Aorta (tissue), 5 donors: ENCODE measurements at regions not wholly inside any gene's neighbourhood (a gene's known extent, or its start where the extent isn't known, plus 50 kb on each side); places are given as distances from the start of the nearest gene placed in this dataset.

Experiments used
- ATAC-seq: fragments of 200-7000 bp; cut with Tn5 transposase; one replicate; pipeline ENCODE4 v1.9.1; 2022; ENCODE audit warnings: moderate library complexity; ENCODE audit not compliant: low FRiP score
- DNase-seq, 2 donors: peaks; one replicate each; pipeline ENCODE4 v3.0.0-alpha.2; 2020
- H3K27ac ChIP-seq, 2 donors: one replicate each; pipeline ENCODE4 v1.5.1; 2013; ENCODE audit warnings: low read length in 2 of 2, mild to moderate bottlenecking in 2 of 2, moderate library complexity in 2 of 2, control low read depth in 1 of 2, inconsistent platforms in 1 of 2, low read depth in 1 of 2
- H3K27me3 ChIP-seq, 2 donors: one replicate each; pipeline ENCODE4 v1.6.1; 2013; ENCODE audit warnings: control low read depth in 1 of 2, low read length in 1 of 2, mild to moderate bottlenecking in 1 of 2, moderate library complexity in 1 of 2; ENCODE audit not compliant: insufficient read depth in 2 of 2, control insufficient read depth in 1 of 2
- H3K36me3 ChIP-seq, 2 donors: one replicate each; pipeline ENCODE4 v1.6.1; 2013; ENCODE audit warnings: control low read depth in 1 of 2, low read length in 1 of 2, mild to moderate bottlenecking in 1 of 2; ENCODE audit not compliant: insufficient read depth in 2 of 2, control insufficient read depth in 1 of 2
- H3K4me1 ChIP-seq, 2 donors: one replicate each; pipeline ENCODE4 v1.6.1; 2013; ENCODE audit warnings: low read length in 2 of 2, control low read depth in 1 of 2, mild to moderate bottlenecking in 1 of 2, moderate library complexity in 1 of 2; ENCODE audit not compliant: insufficient read depth in 2 of 2, control insufficient read depth in 1 of 2
- H3K4me3 ChIP-seq, 2 donors: one replicate each; pipeline ENCODE4 v1.5.1; 2013; ENCODE audit warnings: low read length in 2 of 2, control low read depth in 1 of 2, mild to moderate bottlenecking in 1 of 2
- H3K9me3 ChIP-seq: one replicate; pipeline ENCODE4 v1.6.1; 2013; ENCODE audit warnings: mild to moderate bottlenecking, low read length; ENCODE audit not compliant: control insufficient read depth
- WGBS, 2 donors: extraction: QIAGEN DNeasy Blood & Tissue Kit; methylation state at CpG; one replicate each; pipeline ENCODE4 v1.1.7; 2013; 5-methylcytosine and 5-hydroxymethylcytosine counted together
- intact Hi-C, 2 donors: fragments of 100-400 bp; cut with DNase I; formaldehyde crosslinking; loops; one replicate each; pipeline versions ENCODE4 v1.14.2 to v1.15.0; 2022
- donor health status: healthy with polysubstance abuse.
- donor health status: Bipolar disorder and iron deficiency.
- donor health status: DM: no; HTN: no; CAD: no.
- donor health status: DM: no; HTN: no; CAD: no.
- donor health status: DM: yes; HTN: yes; CAD: no.

DNA sequence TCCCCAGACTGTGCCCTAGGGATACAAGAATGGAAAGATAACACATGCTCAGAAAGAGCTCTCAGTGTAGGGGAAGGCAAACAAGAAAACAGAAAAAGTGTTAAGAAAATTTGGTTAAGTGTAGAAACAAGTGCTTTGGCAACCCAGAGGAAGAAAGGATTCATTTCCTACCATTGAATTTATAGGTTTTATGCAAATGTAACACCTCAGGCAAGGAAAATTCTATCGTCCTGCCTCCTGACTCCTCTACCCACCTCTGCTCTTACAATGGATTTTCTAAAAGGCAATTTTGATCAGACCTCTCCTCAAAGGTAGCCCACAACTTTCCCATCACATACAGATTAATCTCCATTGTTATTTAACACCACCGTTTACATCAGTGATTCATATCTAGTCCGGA is 298.7 kb downstream of the RFC3 start:
- Histone ChIP-seq H3K27ac (no peak overlapping the region), H3K27me3 (no peaks in the 10 kb centered on the region), H3K4me3 (no peak overlapping the region), H3K4me1 (no peaks in the 10 kb centered on the region), H3K36me3 (no peaks in the 10 kb centered on the region), H3K9me3 (no peaks in the 10 kb centered on the region)
- WGBS, 2 donors = 92 to 95% methylated on average over 3 of the region's 3 CpGs
- intact Hi-C loops = loop anchor here in 1 of 2 donors (5.0 kb wide), 1 partner anchor 41 kb away; no protein-coding TSS in a partner anchor
- DNase-seq (no peak), ATAC-seq (no peak)

DNA sequence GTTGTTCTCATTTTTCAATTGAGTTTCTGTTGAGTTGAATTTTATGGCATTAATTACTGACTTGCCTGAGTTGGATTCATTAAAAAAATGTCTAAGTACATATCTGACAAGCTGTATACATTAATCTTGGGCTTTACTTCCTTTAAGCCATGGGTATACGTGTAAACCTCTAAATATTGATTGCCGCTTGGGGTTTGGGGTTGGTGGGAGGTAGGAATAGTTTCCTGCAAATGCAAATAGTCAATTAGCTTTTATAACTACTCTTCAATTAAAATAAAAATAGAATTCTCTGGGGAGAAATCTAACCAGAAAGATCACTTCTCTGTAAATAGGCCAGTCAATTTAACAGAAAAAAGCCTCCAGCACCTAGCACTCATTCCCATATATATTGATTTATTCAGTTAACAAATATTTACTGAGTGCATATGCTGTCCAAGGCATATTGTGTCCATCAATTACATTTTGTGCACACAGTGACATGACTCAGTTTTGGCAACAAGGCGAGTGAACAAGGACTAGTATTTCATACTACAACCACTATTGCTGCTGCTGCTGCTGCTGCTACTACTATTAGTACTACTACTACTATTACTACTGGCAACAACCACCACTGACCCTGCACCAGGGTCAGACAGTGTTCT is 306.8 kb downstream of the RFC3 start:
- ATAC-seq (no peak), DNase-seq (no peak)
- Histone ChIP-seq H3K4me3 (no peak overlapping the region), H3K36me3 (no peaks in the 10 kb centered on the region), H3K9me3 (no peaks in the 10 kb centered on the region), H3K27ac (no peak overlapping the region), H3K27me3 (no peaks in the 10 kb centered on the region), H3K4me1 (peaks cover 0 to 6% of the 10 kb centered on the region in 2 donors)
- intact Hi-C loops = no loop called here
- 92% methylated on average over 3 of the region's 3 CpGs for WGBS, 2 donors

- DNase-seq = no peak
- ATAC-seq = no peak
- Histone ChIP-seq H3K36me3 (no peaks in the 10 kb centered on the region), H3K9me3 (no peaks in the 10 kb centered on the region), H3K4me1 (peaks cover 0 to 6% of the 10 kb centered on the region in 2 donors), H3K27me3 (no peaks in the 10 kb centered on the region), H3K27ac (no peak overlapping the region), H3K4me3 (no peak overlapping the region)
- intact Hi-C loops = no loop called here
- 92% methylated on average over 4 of the region's 4 CpGs for WGBS, 2 donors
These were observed 309.6 kb downstream of the RFC3 start for GRCh38 chr13:34127523-34127922.

DNA sequence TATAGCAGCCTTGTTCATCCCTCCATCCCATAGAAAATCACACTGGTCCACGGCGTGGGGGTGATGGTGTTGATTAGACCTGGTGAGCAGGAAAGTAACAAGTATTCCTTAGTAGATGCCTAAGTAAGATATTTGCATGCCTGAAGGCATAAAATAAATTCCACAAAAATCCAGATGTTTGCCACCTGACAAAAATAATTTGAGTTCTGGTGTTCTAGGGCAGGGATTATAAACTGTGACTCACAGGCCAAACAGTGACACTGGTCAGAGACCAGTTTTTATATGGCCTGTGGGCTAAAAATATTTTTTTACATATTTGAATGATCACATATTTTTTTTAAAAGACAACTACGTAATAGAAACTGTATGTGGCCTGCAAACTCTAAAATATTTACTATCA is 310.7 kb downstream of the RFC3 start:
- Histone ChIP-seq H3K36me3 (no peaks in the 10 kb centered on the region), H3K27ac (peak overlapping the region in 1 of 2 donors; percentile 38), H3K4me3 (no peak overlapping the region), H3K4me1 (peaks cover 0 to 6% of the 10 kb centered on the region in 2 donors), H3K9me3 (no peaks in the 10 kb centered on the region), H3K27me3 (no peaks in the 10 kb centered on the region)
- intact Hi-C loops = no loop called here
- 65 to 74% methylated on average over 3 of the region's 3 CpGs for WGBS, 2 donors
- DNase-seq = no peak
- no peak for ATAC-seq

DNA sequence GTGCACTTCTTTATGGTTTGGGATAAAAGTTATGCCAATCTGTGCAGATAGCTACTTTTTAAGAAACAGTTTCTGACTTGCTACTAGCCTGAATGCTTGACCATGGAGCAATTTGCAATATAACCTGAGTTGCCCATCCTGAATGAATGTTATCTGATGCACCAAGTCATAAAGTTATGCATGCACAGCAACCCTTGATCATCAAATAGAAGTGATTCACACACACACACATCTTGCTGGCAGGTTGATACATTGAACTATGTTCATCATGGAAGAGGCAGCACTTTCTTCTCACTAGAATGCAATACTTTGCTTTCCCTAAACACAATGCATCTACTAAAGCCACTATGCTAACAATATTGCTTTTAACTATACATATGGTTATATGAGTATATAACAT is 311.5 kb downstream of the RFC3 start:
- Histone ChIP-seq H3K9me3 (no peaks in the 10 kb centered on the region), H3K4me3 (no peak overlapping the region), H3K4me1 (peaks cover 0 to 6% of the 10 kb centered on the region in 2 donors), H3K27ac (peak overlapping the region in 1 of 2 donors; percentile 59), H3K36me3 (no peaks in the 10 kb centered on the region), H3K27me3 (no peaks in the 10 kb centered on the region)
- intact Hi-C loops = no loop called here
- ATAC-seq (no peak), DNase-seq (no peak)

DNA sequence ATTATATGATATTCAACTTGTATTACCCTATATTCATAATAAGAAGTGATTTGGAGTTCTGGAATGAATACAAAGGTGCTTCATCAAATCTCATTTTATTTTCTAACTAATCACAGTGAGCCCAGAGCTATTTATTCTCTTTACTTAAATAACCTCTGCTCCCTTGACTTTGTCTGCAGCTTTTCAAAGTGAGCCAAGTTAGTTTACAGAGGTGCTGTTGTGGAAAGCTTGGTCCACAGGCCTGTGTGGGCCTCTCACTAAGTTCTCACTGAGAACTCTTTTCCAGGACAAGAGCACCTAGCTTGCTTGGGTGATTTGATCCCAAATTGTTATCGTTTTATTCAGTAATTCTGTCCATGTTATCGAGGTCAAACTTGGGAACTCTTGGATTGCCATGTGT is 319.3 kb downstream of the RFC3 start:
- intact Hi-C loops = no loop called here
- no peaks in the 10 kb centered on the region for H3K36me3 ChIP-seq
- H3K9me3 ChIP-seq = peaks cover 2% of the 10 kb centered on the region
- H3K4me3 ChIP-seq = no peak overlapping the region
- no peak overlapping the region for H3K27ac ChIP-seq
- no peak for DNase-seq
- H3K4me1 ChIP-seq = no peaks in the 10 kb centered on the region
- no peak for ATAC-seq
- H3K27me3 ChIP-seq = no peaks in the 10 kb centered on the region
- WGBS, 2 donors = 94 to 96% methylated on average over 2 of the region's 2 CpGs

DNA sequence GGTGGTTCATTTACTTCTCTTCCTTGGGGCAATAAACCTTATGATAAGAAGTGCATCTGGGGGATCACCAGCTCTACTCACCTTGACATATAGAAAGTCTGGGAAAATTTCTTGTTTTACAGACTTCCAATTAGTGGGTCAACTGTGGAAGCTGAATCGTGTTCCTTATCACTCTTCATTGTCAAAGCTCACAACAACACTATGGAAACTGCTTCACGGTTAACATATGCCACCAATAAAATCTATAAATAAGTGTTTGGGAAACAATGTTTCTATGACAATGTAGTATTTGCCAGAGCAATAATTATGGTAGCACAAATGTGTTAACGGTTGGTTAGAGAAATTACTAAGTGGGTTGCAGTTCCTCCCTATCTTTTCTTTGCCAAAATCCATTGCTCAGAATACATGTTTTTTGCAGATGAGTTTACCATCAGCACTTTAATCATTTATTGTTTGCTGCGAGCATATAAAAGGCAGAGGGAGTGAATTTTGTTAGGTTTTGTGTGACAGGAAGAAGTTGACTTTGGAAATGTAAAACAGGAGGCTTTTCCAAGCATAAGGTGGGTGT is 321.8 kb downstream of the RFC3 start:
- H3K4me1 ChIP-seq = no peaks in the 10 kb centered on the region
- intact Hi-C loops = no loop called here
- WGBS, 2 donors = 77 to 79% methylated on average over 4 of the region's 4 CpGs

GRCh38 chr13:34143637-34144036 is 325.7 kb downstream of the RFC3 start:
- Histone ChIP-seq H3K4me3 (no peak overlapping the region), H3K4me1 (no peaks in the 10 kb centered on the region), H3K36me3 (no peaks in the 10 kb centered on the region), H3K9me3 (no peaks in the 10 kb centered on the region), H3K27ac (no peak overlapping the region), H3K27me3 (no peaks in the 10 kb centered on the region)
- intact Hi-C loops = no loop called here
- 86 to 98% methylated on average over 1 of the region's 1 CpG for WGBS, 2 donors
- DNase-seq (no peak), ATAC-seq (no peak)

More for the DNA sequence above, 321.8 kb downstream of the RFC3 start:
- Histone ChIP-seq H3K27ac (no peak overlapping the region), H3K9me3 (peaks cover 2% of the 10 kb centered on the region), H3K27me3 (no peaks in the 10 kb centered on the region), H3K4me3 (no peak overlapping the region), H3K36me3 (no peaks in the 10 kb centered on the region)
- ATAC-seq (no peak), DNase-seq (no peak)

GRCh38 chr13:34144142-34144541 is 326.2 kb downstream of the RFC3 start:
- WGBS, 2 donors = 76 to 83% methylated on average over 3 of the region's 3 CpGs
- H3K27ac ChIP-seq = no peak overlapping the region
- ATAC-seq (no peak), DNase-seq (no peak)
- H3K4me1 ChIP-seq = no peaks in the 10 kb centered on the region
- H3K4me3 ChIP-seq = no peak overlapping the region
- intact Hi-C loops = no loop called here
- H3K27me3 ChIP-seq = no peaks in the 10 kb centered on the region
- H3K9me3 ChIP-seq = no peaks in the 10 kb centered on the region
- H3K36me3 ChIP-seq = no peaks in the 10 kb centered on the region
